ENCODE measurements at regions not wholly inside any gene's neighbourhood (a gene's known extent, or its start where the extent isn't known, plus 50 kb on each side); places are given as distances from the start of the nearest gene placed in this dataset.

DNA sequence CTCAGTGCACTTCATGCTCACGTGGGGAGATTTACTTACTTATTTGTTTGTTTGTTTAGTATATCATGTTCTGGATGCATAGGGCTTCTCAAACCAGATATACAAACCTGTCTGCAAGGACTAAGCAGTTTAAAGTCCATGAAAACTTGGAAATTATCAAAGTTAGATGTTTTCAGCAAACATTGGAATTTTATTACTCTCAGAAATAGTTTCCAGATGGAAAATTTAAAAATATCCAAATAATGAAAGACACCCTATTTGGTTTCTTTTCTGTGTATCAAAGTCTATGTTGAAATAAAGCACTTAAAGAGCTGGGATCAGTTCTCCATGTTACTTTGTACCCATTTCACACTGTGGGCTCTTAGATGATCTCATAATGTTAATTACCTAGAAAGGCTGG, 312.1 kb downstream of the PPP1R2C start:
- no peaks in the 10 kb centered on the region for H3K36me3 Mint-ChIP-seq (ENCODE audit: insufficient read depth)
- H3K27me3 Mint-ChIP-seq (ENCODE audit: low read depth), result no peaks in the 10 kb centered on the region
- DNase-seq (no peak), ATAC-seq (no peak)
- H3K4me1 Mint-ChIP-seq (ENCODE audit: low read depth), result no peaks in the 10 kb centered on the region
- no peaks in the 10 kb centered on the region for H3K9me3 Mint-ChIP-seq
- no peak overlapping the region for H3K4me3 Mint-ChIP-seq

DNA sequence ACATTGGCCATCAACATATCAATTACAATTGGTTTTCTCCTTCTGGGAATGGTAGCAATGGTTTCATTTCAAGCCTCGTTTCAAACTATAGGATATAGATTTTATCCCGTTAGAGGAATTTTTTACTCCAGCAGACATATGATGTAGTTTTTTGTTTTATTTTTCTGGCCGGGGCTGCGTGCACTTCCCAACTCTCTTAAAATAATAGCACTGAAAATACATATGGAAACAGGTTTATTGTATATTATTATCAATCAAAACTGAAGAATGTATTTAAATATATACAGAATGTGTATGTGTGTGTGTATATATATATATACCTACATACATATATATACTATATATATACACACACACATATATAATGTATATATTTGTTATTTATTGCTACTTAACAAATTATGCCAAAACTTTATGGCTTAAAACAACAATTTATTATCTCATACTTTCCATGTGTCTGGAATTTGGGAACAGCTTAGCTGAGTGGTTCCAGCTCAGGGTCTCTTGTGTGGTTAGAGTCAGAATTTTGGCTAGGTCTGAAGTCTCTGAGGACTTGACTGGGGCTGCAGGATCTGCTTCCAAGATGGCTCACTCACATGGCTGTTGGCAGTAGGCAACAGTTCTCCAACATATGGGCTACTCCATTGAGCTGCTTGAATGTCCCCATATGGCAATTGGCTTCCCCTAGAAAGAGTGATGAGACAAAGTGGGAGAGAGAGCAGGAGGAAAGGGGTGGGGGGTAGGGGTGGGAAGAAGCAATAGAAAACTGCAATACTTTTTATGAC, 314.1 kb downstream of the PPP1R2C start:
- DNase-seq (no peak), ATAC-seq (no peak)
- Mint-ChIP-seq H3K9me3 (no peaks in the 10 kb centered on the region), H3K27me3 (ENCODE audit: low read depth) (no peaks in the 10 kb centered on the region), H3K36me3 (ENCODE audit: insufficient read depth) (no peaks in the 10 kb centered on the region), H3K4me1 (ENCODE audit: low read depth) (no peaks in the 10 kb centered on the region), H3K4me3 (no peak overlapping the region)

DNA sequence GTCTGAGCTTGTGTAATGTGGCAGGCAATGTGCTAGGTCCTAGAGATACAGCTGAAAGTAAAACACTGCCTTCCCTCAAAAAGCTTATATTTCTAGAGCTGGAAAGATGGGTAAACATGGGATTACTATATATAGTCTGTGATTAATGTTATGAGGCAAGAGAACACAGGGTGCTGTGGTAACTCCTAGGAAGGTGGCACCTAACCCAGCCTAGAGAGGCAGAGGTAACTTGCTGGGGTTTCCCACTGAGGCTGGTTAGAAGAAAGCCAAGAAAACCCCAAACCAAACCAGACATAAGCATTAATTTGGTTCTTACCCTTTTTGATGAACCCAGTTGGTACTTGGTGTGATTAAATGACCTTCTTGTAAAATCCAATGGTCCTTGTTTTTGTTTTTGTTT, 315.0 kb downstream of the PPP1R2C start:
- H3K36me3 Mint-ChIP-seq (ENCODE audit: insufficient read depth), result no peaks in the 10 kb centered on the region
- DNase-seq (no peak), ATAC-seq (no peak)
- no peaks in the 10 kb centered on the region for H3K27me3 Mint-ChIP-seq (ENCODE audit: low read depth)
- H3K9me3 Mint-ChIP-seq, result no peaks in the 10 kb centered on the region
- no peaks in the 10 kb centered on the region for H3K4me1 Mint-ChIP-seq (ENCODE audit: low read depth)
- H3K4me3 Mint-ChIP-seq, result no peak overlapping the region

DNA sequence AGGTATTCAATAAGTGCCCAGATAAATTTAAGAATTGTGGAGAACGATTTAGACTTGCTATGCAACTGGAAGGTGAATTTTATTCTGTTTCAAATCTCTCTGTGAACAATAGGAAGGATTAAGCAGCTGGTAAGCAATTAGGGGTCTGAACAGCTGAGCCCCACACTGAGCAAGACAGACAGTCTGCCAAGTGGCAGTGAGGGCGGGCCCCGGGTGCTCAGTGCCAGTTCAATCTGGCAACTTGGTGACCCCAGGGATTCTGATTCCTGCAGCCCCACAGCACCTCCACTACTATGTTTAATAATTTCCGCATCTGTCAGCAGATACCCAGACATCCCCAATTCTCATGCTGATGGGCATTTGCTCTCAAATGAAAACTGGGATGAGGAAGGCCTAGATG, 317.3 kb downstream of the PPP1R2C start:
- no peaks in the 10 kb centered on the region for H3K36me3 Mint-ChIP-seq (ENCODE audit: insufficient read depth)
- H3K4me1 Mint-ChIP-seq (ENCODE audit: low read depth), result no peaks in the 10 kb centered on the region

DNA sequence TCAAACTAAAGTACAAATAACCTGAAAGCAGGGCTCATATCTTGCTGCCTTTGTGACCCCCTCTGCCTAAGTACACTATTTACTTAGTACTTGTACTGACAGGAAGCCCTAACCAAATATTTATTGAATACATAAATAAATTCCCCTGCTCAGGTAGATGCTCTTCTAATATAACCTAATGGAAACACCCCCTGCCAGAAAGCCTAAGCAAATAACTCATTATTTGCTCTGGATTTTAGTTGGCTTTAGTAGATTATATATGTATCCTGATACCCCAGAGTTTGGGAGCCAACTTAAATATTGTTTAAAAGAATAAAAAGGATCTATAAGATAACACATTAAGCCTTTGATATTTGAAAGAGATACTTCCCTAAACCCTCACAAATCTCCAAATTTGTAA, 318.2 kb downstream of the PPP1R2C start:
- no peak for DNase-seq
- H3K4me3 Mint-ChIP-seq, result no peak overlapping the region
- no peaks in the 10 kb centered on the region for H3K27me3 Mint-ChIP-seq (ENCODE audit: low read depth)
- H3K4me1 Mint-ChIP-seq (ENCODE audit: low read depth), result no peaks in the 10 kb centered on the region
- H3K36me3 Mint-ChIP-seq (ENCODE audit: insufficient read depth), result no peaks in the 10 kb centered on the region
- H3K9me3 Mint-ChIP-seq, result no peaks in the 10 kb centered on the region
- no peak for ATAC-seq

More for the DNA sequence above, 317.3 kb downstream of the PPP1R2C start:
- no peaks in the 10 kb centered on the region for H3K9me3 Mint-ChIP-seq
- H3K4me3 Mint-ChIP-seq, result no peak overlapping the region
- DNase-seq, result no peak
- no peak for ATAC-seq
- H3K27me3 Mint-ChIP-seq (ENCODE audit: low read depth), result no peaks in the 10 kb centered on the region

DNA sequence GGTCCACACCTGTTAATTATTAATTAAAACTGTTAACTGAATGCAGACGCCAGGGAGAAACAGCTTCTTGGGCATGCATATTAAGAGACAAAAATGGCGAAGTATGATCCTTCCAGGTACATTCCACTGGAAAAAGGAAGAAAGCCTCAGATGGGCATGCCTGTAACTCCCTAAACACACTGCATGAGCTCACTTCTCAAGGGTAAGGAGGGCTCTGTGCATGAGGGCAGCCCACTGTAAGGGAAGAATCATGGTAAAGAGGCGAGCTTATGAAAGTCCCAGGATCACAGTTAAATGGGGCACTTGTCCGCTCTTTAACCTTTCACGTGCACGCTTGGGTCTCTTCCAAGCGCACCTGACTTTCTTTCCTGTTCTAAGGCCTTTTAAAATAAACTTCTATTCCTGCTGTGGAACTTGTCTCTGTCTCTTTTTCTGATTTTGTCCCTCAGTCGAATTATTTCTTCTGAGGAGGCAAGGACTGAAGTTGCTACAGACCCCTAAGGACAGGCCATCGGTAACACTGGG, 321.7 kb downstream of the PPP1R2C start:
- no peak overlapping the region for H3K4me3 Mint-ChIP-seq
- H3K9me3 Mint-ChIP-seq, result no peaks in the 10 kb centered on the region
- H3K4me1 Mint-ChIP-seq (ENCODE audit: low read depth), result no peaks in the 10 kb centered on the region
- DNase-seq (no peak), ATAC-seq (no peak)
- no peaks in the 10 kb centered on the region for H3K27me3 Mint-ChIP-seq (ENCODE audit: low read depth)
- H3K36me3 Mint-ChIP-seq (ENCODE audit: insufficient read depth), result no peaks in the 10 kb centered on the region

DNA sequence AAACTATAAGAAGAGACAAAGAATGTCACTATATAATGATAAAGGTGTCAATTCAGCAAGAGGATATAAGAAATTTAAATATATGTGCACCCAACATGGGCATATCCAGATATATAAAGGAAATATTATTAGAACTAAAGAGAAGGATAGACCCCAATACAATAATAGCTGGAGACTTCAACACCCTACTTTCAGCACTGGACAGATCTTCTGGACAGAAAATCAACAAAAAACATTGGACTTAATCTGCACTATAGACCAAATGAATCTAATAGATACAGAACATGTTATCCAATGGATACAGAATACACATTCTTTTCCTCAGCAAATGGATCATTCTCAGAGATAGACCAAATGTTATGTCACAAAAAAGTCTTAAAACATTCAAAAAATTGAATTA, 327.7 kb downstream of the PPP1R2C start:
- H3K27me3 Mint-ChIP-seq (ENCODE audit: low read depth), result no peaks in the 10 kb centered on the region
- peaks cover 11% of the 10 kb centered on the region for H3K9me3 Mint-ChIP-seq
- no peak overlapping the region for H3K4me3 Mint-ChIP-seq
- H3K4me1 Mint-ChIP-seq (ENCODE audit: low read depth), result no peaks in the 10 kb centered on the region
- ATAC-seq (no peak), DNase-seq (no peak)
- H3K36me3 Mint-ChIP-seq (ENCODE audit: insufficient read depth), result no peaks in the 10 kb centered on the region

DNA sequence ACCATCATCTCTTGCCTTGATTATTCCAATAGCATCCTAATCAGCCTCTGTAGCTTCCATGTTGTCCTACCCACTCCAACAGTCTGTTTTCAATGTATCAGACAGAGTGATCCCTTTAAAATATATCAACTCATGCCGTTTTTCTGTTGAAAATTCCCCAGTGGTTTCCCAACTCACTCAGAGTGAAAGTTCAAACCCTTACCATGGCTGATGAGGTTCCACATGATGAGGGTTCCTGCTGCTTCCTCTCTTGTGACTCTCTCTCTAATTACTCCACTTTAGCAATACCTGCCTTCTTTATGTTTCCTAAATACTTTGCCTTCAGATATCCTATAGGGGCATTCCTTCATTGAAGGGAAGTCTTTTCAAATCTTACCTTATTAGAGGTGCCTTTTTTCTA, 334.7 kb downstream of the PPP1R2C start:
- no peaks in the 10 kb centered on the region for H3K27me3 Mint-ChIP-seq (ENCODE audit: low read depth)
- peaks cover 9% of the 10 kb centered on the region for H3K9me3 Mint-ChIP-seq
- H3K4me1 Mint-ChIP-seq (ENCODE audit: low read depth), result no peaks in the 10 kb centered on the region
- H3K4me3 Mint-ChIP-seq, result no peak overlapping the region
- DNase-seq (no peak), ATAC-seq (no peak)
- no peaks in the 10 kb centered on the region for H3K36me3 Mint-ChIP-seq (ENCODE audit: insufficient read depth)

DNA sequence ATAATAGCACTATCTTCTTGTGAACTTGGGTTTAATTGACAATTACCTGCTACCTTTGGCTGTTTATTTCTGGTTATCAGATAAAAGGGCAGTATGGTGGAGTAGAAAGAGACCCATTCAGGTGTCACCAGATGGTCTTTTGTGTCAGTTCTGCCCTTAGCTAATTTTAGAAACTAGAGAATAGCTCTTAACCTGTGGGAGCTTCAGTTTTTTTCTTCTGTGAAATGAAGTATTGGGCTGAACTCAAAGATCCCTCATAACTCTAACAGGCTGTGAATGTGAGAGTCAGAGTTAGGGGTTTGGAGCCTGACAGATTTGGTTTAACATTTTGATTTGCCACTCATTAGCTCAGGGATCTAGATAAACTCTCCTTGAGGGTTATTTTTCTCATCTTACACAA, 335.2 kb downstream of the PPP1R2C start:
- no peak overlapping the region for H3K4me3 Mint-ChIP-seq
- no peaks in the 10 kb centered on the region for H3K4me1 Mint-ChIP-seq (ENCODE audit: low read depth)
- H3K36me3 Mint-ChIP-seq (ENCODE audit: insufficient read depth), result no peaks in the 10 kb centered on the region
- no peaks in the 10 kb centered on the region for H3K27me3 Mint-ChIP-seq (ENCODE audit: low read depth)
- DNase-seq, result no peak
- peaks cover 9% of the 10 kb centered on the region for H3K9me3 Mint-ChIP-seq
- no peak for ATAC-seq

DNA sequence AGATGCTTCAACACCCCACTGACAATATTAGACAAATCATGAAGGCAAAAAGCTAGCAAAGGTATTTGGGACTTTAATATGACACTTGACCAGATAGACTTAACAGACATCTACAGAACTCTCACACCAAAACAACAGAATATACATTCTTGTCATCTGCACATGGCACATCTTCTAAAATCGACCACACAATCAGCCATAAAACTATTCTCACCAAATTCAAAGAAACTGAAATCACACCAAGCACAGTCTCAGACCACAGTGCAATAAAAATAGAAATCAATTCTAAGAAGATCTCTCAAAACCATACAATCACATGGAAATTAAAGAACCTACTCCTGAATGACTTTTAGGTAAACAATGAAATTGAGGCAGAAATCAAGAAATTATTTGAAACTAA, 340.8 kb downstream of the PPP1R2C start:
- ATAC-seq (no peak), DNase-seq (no peak)
- H3K9me3 Mint-ChIP-seq, result no peaks in the 10 kb centered on the region
- H3K4me3 Mint-ChIP-seq, result no peak overlapping the region
- peaks cover 5% of the 10 kb centered on the region for H3K36me3 Mint-ChIP-seq (ENCODE audit: insufficient read depth)
- peaks cover 9% of the 10 kb centered on the region for H3K4me1 Mint-ChIP-seq (ENCODE audit: low read depth)
- H3K27me3 Mint-ChIP-seq (ENCODE audit: low read depth), result no peaks in the 10 kb centered on the region

DNA sequence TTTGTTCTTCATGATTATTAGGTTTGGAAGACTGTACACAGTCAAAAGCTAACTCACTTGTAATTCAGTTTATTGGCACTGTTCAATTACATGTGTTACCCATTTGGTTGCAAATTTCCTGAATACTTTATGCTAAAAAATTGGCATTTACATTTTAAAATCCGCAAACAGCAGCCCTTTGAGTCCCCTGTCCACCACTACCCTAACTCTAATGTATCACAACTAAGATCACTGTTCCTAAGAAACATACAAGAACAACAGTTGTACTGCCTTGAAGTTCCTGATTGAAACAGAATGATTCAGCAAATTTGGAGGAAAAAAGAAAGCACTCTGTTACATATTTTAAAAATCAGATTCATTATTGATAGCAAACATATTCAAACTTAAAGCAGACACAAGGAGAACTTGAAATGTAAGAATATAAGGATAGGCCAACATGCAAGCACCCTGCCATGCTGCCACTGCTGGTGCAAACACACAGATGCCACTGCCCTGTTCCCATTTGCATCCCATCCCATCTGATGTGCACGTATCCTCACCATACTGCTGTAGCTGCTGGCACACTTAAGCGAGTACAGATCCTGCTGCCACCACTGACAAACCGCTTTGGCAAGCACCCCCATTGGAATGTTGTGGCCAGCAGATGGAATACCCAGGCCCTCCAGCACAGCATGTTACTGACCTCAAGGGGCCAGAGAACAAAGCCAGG, 343.4 kb downstream of the PPP1R2C start:
- no peak overlapping the region for H3K4me3 Mint-ChIP-seq
- peaks cover 5% of the 10 kb centered on the region for H3K36me3 Mint-ChIP-seq (ENCODE audit: insufficient read depth)
- no peak for DNase-seq
- H3K9me3 Mint-ChIP-seq, result no peaks in the 10 kb centered on the region
- H3K4me1 Mint-ChIP-seq (ENCODE audit: low read depth), result peaks cover 9% of the 10 kb centered on the region
- ATAC-seq, result no peak
- no peaks in the 10 kb centered on the region for H3K27me3 Mint-ChIP-seq (ENCODE audit: low read depth)

DNA sequence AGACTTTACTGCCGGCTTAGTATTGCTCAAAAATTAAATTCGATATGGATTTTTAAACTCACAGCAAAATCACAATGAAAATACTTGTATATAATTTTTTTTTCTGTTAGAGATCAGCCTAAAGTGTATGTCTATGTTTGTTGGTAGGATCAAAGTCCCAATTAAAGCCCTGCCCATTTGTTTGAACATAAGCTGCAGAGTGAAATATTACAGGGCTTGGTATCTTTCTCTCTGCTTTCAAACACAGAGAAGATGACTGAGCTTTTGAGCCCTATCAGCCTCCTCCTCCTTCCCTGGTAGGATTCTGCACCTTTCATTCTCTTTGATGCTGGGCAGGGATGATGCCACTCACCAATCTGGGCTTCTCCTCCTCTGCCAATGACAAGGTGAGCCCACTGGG, 345.4 kb downstream of the PPP1R2C start:
- DNase-seq, result no peak
- peaks cover 5% of the 10 kb centered on the region for H3K36me3 Mint-ChIP-seq (ENCODE audit: insufficient read depth)
- no peak for ATAC-seq
- H3K4me3 Mint-ChIP-seq, result no peak overlapping the region
- peaks cover 8% of the 10 kb centered on the region for H3K4me1 Mint-ChIP-seq (ENCODE audit: low read depth)
- H3K9me3 Mint-ChIP-seq, result no peaks in the 10 kb centered on the region
- no peaks in the 10 kb centered on the region for H3K27me3 Mint-ChIP-seq (ENCODE audit: low read depth)

DNA sequence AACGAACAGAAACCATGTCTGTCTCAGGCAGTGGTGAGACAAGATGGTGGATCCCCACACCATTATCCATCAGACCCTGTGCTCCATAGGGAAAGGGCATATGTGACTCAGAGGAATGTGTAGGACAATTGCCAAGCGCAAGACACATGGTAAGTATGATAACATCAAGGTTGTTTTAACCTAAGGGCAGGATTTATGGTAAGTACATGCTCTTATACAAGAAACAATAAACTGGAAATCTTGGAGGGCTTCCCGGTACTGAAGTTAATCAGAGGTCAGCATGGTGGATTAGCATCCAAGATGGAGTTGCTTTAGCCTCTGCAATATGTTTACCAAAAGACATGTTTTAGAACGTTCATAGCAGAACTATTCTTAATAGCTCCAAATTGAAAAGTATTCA, 355.0 kb downstream of the PPP1R2C start:
- H3K4me3 Mint-ChIP-seq, result no peak overlapping the region
- H3K4me1 Mint-ChIP-seq (ENCODE audit: low read depth), result no peaks in the 10 kb centered on the region
- DNase-seq (no peak), ATAC-seq (no peak)
- H3K27me3 Mint-ChIP-seq (ENCODE audit: low read depth), result no peaks in the 10 kb centered on the region
- no peaks in the 10 kb centered on the region for H3K9me3 Mint-ChIP-seq
- no peaks in the 10 kb centered on the region for H3K36me3 Mint-ChIP-seq (ENCODE audit: insufficient read depth)

DNA sequence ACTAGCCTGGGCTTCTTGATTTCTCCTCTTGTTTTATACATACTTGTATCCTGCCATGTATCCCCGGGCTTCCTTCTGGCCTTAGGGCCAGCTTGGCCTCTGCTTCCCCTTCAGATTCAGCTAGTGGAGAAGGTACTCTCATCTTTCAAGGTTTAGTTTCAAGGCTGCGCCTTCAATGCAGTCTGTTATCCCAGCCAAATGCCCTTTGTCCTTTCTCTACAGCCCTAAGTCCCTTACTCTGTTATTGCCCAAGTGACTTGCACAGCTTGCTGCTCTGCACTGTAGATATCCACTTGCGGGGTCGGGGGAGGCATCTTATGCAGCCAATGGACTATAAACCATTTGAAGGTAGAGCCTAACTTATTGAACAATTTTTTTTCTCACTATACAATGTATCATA, 357.5 kb downstream of the PPP1R2C start:
- H3K4me3 Mint-ChIP-seq, result no peak overlapping the region
- H3K4me1 Mint-ChIP-seq (ENCODE audit: low read depth), result no peaks in the 10 kb centered on the region
- no peaks in the 10 kb centered on the region for H3K36me3 Mint-ChIP-seq (ENCODE audit: insufficient read depth)
- ATAC-seq, result no peak
- no peak for DNase-seq
- H3K9me3 Mint-ChIP-seq, result no peaks in the 10 kb centered on the region
- H3K27me3 Mint-ChIP-seq (ENCODE audit: low read depth), result no peaks in the 10 kb centered on the region

DNA sequence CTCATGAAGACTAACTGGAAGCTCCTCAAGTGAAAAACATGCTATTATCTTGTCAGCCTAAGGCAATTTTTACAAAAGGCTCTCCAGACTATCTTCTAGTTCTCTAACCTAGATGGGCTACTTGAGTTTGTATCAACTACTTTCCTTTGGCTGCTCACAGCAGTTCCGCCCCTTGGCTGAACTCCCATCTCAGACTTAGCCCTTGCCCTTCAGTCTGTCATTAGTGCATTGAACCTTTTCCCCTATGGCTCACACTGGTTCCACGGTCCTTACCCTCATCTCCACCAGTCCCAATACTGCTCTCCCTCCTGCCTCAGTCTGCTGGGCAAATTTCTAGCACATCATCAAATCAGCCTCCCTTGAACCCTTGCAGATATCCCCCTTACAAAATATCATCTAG, 362.3 kb downstream of the PPP1R2C start:
- H3K9me3 Mint-ChIP-seq, result peaks cover 6% of the 10 kb centered on the region
- DNase-seq (no peak), ATAC-seq (no peak)
- peaks cover 7% of the 10 kb centered on the region for H3K36me3 Mint-ChIP-seq (ENCODE audit: insufficient read depth)
- H3K4me3 Mint-ChIP-seq, result no peak overlapping the region
- peaks cover 6% of the 10 kb centered on the region for H3K4me1 Mint-ChIP-seq (ENCODE audit: low read depth)
- H3K27me3 Mint-ChIP-seq (ENCODE audit: low read depth), result no peaks in the 10 kb centered on the region

All from activated T-cell treated with anti-CD3 and anti-CD28 coated beads, Interleukin-2, amount 50 U/mL, for 4 hours (primary cell).